ENCODE measurements at regions not wholly inside any gene's neighbourhood (a gene's known extent, or its start where the extent isn't known, plus 50 kb on each side); places are given as distances from the start of the nearest gene placed in this dataset.
"Not testable (repeated sequence)": the region's sequence is repeated elsewhere in the genome, so short reads cannot be mapped to it uniquely, and the experiment has no call there.

GRCh38 chr14:45976001-45976400 lies 675.6 kb downstream of the RPL10L start:
- no peak for DNase-seq (ENCODE audit: low spot score)

GRCh38 chr14:45972416-45972815 lies 679.2 kb downstream of the RPL10L start:
- DNase-seq (ENCODE audit: low spot score), result no peak

GRCh38 chr14:45970621-45971020 lies 681.0 kb downstream of the RPL10L start:
- no peak for DNase-seq (ENCODE audit: low spot score)

GRCh38 chr14:45968037-45968436 lies 683.5 kb downstream of the RPL10L start:
- DNase-seq (ENCODE audit: low spot score), result no peak

GRCh38 chr14:45949479-45949878 lies 696.5 kb upstream of the MIS18BP1 start:
- no peak for DNase-seq (ENCODE audit: low spot score)

- no peak for DNase-seq (ENCODE audit: low spot score)
These were observed 694.8 kb upstream of the MIS18BP1 start for GRCh38 chr14:45947830-45948229.

- DNase-seq (ENCODE audit: low spot score), result no peak
These were observed 693.2 kb upstream of the MIS18BP1 start for GRCh38 chr14:45946251-45946650.

GRCh38 chr14:45940318-45940717 lies 687.3 kb upstream of the MIS18BP1 start:
- no peak for DNase-seq (ENCODE audit: low spot score)

- no peak for DNase-seq (ENCODE audit: low spot score)
These were observed 686.6 kb upstream of the MIS18BP1 start for GRCh38 chr14:45939572-45939971.

GRCh38 chr14:45919995-45920394 lies 667.0 kb upstream of the MIS18BP1 start:
- not testable (repeated sequence) for DNase-seq (ENCODE audit: low spot score)

GRCh38 chr14:45916340-45916953 lies 663.4 kb upstream of the MIS18BP1 start:
- no peak for DNase-seq (ENCODE audit: low spot score)

GRCh38 chr14:45907782-45908181 lies 654.8 kb upstream of the MIS18BP1 start:
- no peak for DNase-seq (ENCODE audit: low spot score)

- no peak for DNase-seq (ENCODE audit: low spot score)
These were observed 653.3 kb upstream of the MIS18BP1 start for GRCh38 chr14:45906257-45906656.

GRCh38 chr14:45905672-45906071 lies 652.7 kb upstream of the MIS18BP1 start:
- no peak for DNase-seq (ENCODE audit: low spot score)

GRCh38 chr14:45904314-45904713 lies 651.3 kb upstream of the MIS18BP1 start:
- DNase-seq (ENCODE audit: low spot score), result no peak

GRCh38 chr14:45902241-45902640 lies 649.2 kb upstream of the MIS18BP1 start:
- no peak for DNase-seq (ENCODE audit: low spot score)

- no peak for DNase-seq (ENCODE audit: low spot score)
These were observed 644.4 kb upstream of the MIS18BP1 start for GRCh38 chr14:45897439-45897838.

GRCh38 chr14:45893127-45893526 lies 640.1 kb upstream of the MIS18BP1 start:
- DNase-seq (ENCODE audit: low spot score), result no peak

GRCh38 chr14:45891417-45892080 lies 638.5 kb upstream of the MIS18BP1 start:
- DNase-seq (ENCODE audit: low spot score), result no peak

- DNase-seq (ENCODE audit: low spot score), result not testable (repeated sequence)
These were observed 635.8 kb upstream of the MIS18BP1 start for GRCh38 chr14:45888766-45889285.

GRCh38 chr14:45877981-45878380 lies 625.0 kb upstream of the MIS18BP1 start:
- no peak for DNase-seq (ENCODE audit: low spot score)

- DNase-seq (ENCODE audit: low spot score), result no peak
These were observed 615.9 kb upstream of the MIS18BP1 start for GRCh38 chr14:45868863-45869262.

- no peak for DNase-seq (ENCODE audit: low spot score)
These were observed 615.4 kb upstream of the MIS18BP1 start for GRCh38 chr14:45868377-45868776.
